ENCODE measurements at regions not wholly inside any gene's neighbourhood (a gene's known extent, or its start where the extent isn't known, plus 50 kb on each side); places are given as distances from the start of the nearest gene placed in this dataset.
"Not testable (repeated sequence)": the region's sequence is repeated elsewhere in the genome, so short reads cannot be mapped to it uniquely, and the experiment has no call there.

GRCh38 chr14:105621479-105622328 is 95.3 kb downstream of the TMEM121 start:
- not testable (repeated sequence) for DNase-seq (ENCODE audit: low spot score)

GRCh38 chr14:105622329-105622955 is 96.1 kb downstream of the TMEM121 start:
- no peak for DNase-seq (ENCODE audit: low spot score)

DNA sequence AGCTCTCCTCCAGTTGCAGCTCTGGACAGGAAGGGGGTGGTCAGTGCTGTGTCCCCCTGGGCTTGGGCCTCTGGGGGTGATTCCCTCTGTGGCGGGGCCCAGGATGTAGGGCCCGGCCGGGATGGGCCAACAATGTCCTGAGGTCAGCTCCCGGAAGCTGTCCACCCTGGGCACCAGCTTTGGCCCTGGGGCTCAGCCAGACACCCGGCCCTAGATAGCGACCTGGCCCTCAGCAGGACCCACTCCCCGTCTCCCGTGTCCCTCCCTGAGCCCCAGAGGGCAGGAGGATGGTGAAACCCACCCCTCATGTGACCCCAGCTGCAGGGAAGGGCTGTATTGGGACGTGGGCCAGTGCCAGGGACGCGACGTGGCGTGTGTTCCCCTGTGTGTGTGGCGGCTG is 96.8 kb downstream of the TMEM121 start:
- DNase-seq (ENCODE audit: low spot score), result not testable (repeated sequence)

DNA sequence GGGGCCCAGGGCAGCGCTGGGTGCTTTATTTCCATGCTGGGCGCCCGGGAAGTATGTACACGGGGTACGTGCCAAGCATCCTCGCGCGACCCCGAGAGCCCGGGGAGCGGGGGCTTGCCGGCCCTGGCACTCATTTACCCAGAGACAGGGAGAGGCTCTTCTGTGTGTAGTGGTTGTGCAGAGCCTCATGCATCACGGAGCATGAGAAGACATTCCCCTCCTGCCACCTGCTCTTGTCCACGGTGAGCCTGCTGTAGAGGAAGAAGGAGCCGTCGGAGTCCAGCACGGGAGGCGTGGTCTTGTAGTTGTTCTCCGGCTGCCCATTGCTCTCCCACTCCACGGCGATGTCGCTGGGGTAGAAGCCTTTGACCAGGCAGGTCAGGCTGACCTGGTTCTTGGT is 98.0 kb downstream of the TMEM121 start:
- DNase-seq (ENCODE audit: low spot score), result not testable (repeated sequence)

DNA sequence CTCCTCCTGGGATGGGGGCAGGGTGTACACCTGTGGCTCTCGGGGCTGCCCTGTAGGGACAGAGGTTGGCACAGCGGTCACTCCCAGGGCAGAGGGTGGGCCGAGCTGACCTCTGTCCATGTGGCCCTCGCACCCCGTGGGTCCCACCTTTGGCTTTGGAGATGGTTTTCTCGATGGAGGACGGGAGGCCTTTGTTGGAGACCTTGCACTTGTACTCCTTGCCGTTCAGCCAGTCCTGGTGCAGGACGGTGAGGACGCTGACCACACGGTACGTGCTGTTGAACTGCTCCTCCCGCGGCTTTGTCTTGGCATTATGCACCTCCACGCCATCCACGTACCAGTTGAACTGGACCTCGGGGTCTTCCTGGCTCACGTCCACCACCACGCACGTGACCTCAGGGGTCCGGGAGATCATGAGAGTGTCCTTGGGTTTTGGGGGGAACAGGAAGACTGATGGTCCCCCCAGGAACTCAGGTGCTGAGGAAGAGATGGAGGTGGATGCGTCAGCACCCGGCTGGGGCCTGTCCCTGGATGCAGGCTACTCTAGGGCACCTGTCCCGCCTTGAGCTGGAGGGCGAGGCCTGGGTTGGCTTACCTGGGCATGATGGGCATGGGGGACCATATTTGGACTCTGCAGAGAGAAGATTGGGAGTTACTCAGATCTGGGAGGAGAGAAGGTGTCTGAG is 98.5 kb downstream of the TMEM121 start:
- not testable (repeated sequence) for DNase-seq (ENCODE audit: low spot score)

GRCh38 chr14:105625448-105625847 is 99.1 kb downstream of the TMEM121 start:
- DNase-seq (ENCODE audit: low spot score), result not testable (repeated sequence)

GRCh38 chr14:105626111-105626510 is 99.7 kb downstream of the TMEM121 start:
- DNase-seq (ENCODE audit: low spot score), result not testable (repeated sequence)

GRCh38 chr14:105626651-105627050 is 100.3 kb downstream of the TMEM121 start:
- DNase-seq (ENCODE audit: low spot score), result not testable (repeated sequence)

DNA sequence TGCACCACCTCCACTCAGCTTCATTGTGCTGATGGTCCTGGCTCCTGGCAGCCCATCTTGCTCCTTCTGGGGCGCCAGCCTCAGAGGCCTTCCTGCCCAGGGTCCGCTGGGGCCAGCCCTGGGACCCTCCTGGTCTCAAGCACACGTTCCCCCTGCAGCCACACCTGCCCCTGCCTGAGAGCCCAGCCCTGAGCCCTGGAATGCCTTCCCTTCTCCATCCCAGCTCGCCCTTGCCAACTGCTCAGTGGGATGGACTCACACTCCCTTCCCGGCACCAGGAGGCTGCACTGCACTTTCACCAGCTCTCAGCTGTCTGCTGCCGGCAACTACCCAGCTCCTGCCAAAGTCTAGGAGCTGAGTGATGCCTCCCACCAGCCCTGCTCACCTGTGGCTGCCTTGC is 100.9 kb downstream of the TMEM121 start:
- DNase-seq (ENCODE audit: low spot score), result not testable (repeated sequence)

- no peak for DNase-seq (ENCODE audit: low spot score)
These were observed 101.3 kb downstream of the TMEM121 start for GRCh38 chr14:105627701-105628100.

DNA sequence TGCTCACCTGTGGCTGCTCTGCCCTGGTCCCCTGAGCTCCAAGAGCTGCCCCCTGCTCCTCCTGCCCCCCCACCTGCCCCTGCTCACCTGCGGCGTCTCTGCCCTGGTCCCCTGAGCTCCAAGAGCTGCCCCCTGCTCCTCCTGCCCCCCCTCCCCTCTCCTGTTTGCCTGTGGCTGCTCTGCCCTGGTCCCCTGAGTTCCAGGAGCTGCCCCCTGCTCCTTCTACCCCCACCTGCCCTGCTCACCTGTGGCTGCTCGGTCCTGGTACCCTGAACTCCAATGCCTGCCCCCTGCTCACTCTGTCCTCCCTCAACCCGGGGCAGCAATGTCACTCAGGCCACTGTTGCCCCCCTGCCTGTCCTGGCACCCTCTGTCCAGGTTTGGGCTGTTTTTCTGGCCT is 101.7 kb downstream of the TMEM121 start:
- not testable (repeated sequence) for DNase-seq (ENCODE audit: low spot score)

DNA sequence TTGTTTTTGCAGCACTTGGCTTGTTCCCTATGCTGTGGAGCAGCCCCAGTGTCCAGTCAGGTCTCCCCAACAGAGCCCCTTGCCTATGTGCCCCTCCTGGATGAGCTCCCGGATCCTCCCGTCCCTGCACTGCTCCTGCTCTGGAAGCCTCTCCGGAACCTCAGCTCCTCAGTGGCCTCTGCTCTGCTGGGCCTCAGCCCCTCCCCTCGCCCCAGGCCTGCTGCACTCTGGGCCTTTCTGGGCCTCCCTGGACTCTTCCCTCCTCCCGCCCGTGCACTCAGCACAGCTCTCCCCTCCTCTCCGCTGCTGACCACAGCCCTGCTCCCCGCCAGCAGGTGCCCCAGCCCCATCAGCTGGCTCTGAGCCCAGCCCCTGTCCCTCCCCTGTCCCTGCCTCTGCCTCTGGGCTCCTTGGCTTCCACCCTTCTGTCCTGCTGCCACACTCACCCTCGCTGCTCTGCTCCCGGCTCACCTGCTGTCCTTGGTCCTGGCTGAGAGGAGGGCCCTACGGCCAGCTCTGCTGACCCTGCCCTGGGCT is 102.2 kb downstream of the TMEM121 start:
- DNase-seq (ENCODE audit: low spot score), result not testable (repeated sequence)

DNA sequence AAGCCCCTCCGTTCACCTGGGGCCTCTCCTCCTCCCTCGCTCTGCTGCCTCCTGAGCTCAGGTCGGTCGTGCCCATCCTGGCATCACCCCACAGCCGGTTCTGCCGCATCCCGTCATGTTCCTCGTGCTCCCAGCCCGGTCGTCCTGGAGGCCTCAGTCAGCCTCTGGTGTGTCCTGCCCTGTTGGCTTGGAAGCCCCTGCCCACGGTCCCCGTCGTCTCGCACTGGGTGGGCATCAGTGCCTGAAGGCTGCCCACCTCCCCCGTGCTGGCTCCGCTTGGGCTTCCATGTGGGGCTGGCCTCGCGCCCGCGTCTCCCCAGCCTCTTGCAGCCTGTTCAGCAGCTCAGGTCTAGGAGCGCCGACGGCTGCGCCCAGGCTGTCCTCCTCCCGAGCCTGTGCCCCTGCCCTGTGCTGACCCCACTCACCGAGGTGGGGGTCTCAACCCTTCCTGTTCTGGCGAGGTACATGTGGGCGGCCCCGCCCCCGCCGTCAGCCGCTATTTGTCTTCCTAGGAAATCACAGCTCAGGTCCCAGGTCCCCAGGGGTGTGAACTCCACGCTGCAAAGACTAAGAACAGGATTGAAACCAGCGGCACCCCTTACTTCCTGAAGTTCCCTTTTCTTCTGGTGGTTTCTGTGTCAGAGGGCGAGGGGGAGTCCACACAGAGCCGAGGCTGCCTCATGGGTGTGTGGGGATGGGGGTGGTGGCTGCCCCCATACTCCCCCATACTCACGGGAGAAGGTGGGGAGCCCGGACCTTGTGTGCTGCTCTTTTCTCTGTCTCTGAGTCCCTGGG is 102.9 kb downstream of the TMEM121 start:
- DNase-seq (ENCODE audit: low spot score), result not testable (repeated sequence)

DNA sequence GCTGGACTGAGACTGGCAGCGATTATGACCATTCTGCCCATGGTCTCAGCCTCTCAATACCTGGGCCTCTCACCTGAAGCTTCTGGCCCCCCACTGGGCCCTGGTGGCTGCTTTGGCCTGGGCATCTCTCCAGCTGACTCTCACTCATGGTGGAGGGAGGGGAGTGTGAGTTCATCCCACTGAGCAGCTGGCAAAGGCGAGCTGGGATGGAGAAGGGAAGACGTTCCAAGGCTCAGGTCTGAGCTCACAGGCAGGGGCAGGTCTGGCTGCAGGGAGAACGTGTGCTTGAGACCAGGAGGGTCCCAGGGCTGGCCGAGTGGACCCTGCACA is 103.5 kb downstream of the TMEM121 start:
- DNase-seq (ENCODE audit: low spot score), result no peak

- not testable (repeated sequence) for DNase-seq (ENCODE audit: low spot score)
These were observed 104.0 kb downstream of the TMEM121 start for GRCh38 chr14:105630293-105630934.

DNA sequence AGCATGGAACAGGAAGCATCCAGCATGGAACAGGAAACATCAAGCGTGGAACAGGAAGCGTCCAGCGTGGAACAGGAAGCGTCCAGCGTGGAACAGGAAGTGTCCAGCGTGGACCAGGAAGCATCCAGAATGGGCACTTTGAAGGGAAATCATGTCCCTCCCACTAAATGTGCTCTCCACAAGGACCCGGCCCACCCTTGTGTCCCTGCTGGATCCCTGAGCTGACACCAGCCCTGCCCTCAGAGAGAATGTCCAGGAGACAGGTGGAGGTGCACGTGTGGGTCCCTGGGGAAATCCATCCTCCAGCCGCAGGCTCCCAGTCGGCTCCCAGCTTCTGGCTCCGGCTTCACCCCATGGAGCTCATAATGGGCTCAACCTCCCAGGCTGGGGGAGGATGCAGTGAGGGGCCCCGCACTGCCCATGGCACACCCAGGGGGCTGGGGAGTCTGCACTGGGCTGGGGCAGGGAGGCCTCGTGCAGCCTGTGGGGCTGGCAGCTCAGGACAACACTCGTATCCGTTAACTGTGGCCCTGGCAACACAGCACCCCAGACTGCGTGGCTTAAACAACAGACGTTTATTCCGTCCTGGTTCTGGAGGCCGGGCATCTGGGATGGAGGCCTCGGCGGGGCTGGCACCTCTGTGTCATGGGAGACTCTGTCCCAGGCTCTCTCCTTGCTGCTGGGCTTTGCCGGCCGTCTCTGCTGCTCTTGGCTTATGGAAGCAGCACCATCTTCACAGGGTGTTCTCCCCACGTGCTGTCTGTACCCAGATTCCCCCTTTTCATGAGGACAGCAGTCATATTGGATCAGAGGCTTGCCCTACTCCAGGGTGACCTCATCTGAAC is 104.8 kb downstream of the TMEM121 start:
- DNase-seq (ENCODE audit: low spot score), result not testable (repeated sequence)

- no peak for DNase-seq (ENCODE audit: low spot score)
These were observed 105.6 kb downstream of the TMEM121 start for GRCh38 chr14:105632010-105632409.

DNA sequence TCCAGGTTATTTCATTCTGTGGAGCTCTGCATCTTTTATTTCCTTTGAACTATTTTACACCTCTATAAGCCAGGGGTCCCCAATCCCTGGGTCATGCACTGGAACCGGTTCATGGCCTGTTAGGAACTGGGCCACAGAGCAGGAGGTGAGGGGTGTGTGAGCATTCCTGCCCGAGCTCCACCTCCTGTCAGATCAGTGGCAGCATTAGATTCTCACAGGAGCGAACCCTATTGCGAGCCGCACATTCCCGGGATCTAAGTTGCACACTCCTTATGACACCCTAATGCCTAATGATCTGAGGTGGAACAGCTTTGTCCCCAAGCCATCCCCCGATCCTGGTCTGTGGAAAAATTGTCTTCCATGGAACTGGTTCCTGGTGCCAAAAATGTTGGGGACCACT is 107.2 kb downstream of the TMEM121 start:
- DNase-seq (ENCODE audit: low spot score), result not testable (repeated sequence)

DNA sequence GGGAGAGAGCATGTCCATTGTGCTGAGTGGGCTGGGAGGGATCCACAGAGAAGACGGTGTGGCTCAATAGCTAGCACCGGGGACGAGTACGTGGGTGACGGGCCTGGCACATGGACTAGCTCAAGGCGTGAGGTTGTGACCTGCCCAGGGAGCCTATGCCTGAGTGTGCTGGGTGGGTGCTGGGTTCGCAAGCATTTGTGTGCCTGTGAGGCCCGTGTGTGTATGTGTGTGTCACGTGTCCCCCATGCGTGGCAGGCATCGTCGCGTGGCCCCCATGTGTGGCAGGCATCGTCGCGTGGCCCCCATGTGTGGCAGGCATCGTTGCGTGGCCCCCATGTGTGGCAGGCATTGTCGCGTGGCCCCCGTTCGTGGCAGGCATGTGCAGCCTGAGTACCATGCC is 109.2 kb downstream of the TMEM121 start:
- no peak for DNase-seq (ENCODE audit: low spot score)

- not testable (repeated sequence) for DNase-seq (ENCODE audit: low spot score)
These were observed 109.6 kb downstream of the TMEM121 start for GRCh38 chr14:105636021-105636420.
